ENCODE measurements at regions not wholly inside any gene's neighbourhood (a gene's known extent, or its start where the extent isn't known, plus 50 kb on each side); places are given as distances from the start of the nearest gene placed in this dataset.
"Not testable (repeated sequence)": the region's sequence is repeated elsewhere in the genome, so short reads cannot be mapped to it uniquely, and the experiment has no call there.

- Histone ChIP-seq H3K9me3 (ENCODE audit: control insufficient read depth, low read length) (no peaks in the 10 kb centered on the region), H3K4me2 (ENCODE audit: low read length) (no peak overlapping the region), H3K27ac (no peak overlapping the region), H3K79me2 (no peaks in the 10 kb centered on the region), H3K4me1 (no peaks in the 10 kb centered on the region), H3K4me3 (ENCODE audit: low read depth, low read length) (no peak overlapping the region), H3K9ac (no peak overlapping the region), H3K36me3 (ENCODE audit: control insufficient read depth, insufficient read depth, low read length) (no peaks in the 10 kb centered on the region), H3K27me3 (ENCODE audit: control insufficient read depth, insufficient read depth, low read length) (no peaks in the 10 kb centered on the region), H2AFZ (no peak overlapping the region)
- no peak for TF ChIP-seq CTCF (IDR thresholded peaks at IDR 0.05)
Measured at GRCh38 chr12:20077618-20078017, 290.7 kb upstream of the PDE3A start.

DNA sequence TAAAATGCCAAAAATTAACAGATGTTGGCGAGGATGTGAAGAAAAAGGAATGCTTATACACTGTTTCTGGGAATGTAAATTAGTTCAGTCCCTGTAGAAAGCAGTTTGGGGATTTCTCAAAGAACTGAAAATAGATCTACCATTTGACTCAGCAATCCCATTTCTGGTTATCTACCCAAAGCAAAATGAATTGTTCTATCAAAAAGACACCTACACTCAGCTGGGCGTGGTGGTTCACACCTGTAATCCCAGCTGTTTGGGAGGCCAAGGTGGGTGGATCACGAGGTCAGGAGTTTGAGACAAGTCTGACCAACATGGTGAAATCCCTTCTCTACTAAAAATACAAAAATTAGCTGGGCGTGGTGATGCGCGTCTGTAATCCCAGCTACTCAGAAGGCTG, 279.3 kb upstream of the PDE3A start:
- H3K4me2 ChIP-seq (ENCODE audit: low read length): no peak overlapping the region
- no peak overlapping the region for H2AFZ ChIP-seq

GRCh38 chr12:20093190-20093810, 275.0 kb upstream of the PDE3A start:
- not testable (repeated sequence) for H3K4me1 ChIP-seq; H3K36me3 ChIP-seq (ENCODE audit: control insufficient read depth, insufficient read depth, low read length); H3K4me2 ChIP-seq (ENCODE audit: low read length); H3K9ac ChIP-seq; H3K4me3 ChIP-seq (ENCODE audit: low read depth, low read length); H3K27me3 ChIP-seq (ENCODE audit: control insufficient read depth, insufficient read depth, low read length); H3K79me2 ChIP-seq; H3K27ac ChIP-seq; H2AFZ ChIP-seq; H3K9me3 ChIP-seq (ENCODE audit: control insufficient read depth, low read length)

More for the DNA sequence above, 279.3 kb upstream of the PDE3A start:
- no peaks in the 10 kb centered on the region for H3K4me1 ChIP-seq
- H3K27me3 ChIP-seq (ENCODE audit: control insufficient read depth, insufficient read depth, low read length): no peaks in the 10 kb centered on the region
- H3K27ac ChIP-seq: no peak overlapping the region
- H3K36me3 ChIP-seq (ENCODE audit: control insufficient read depth, insufficient read depth, low read length): no peaks in the 10 kb centered on the region
- no peaks in the 10 kb centered on the region for H3K79me2 ChIP-seq
- no peak overlapping the region for H3K4me3 ChIP-seq (ENCODE audit: low read depth, low read length)
- TF ChIP-seq CTCF (IDR thresholded peaks at IDR 0.05): no peak
- H3K9me3 ChIP-seq (ENCODE audit: control insufficient read depth, low read length): no peaks in the 10 kb centered on the region
- no peak overlapping the region for H3K9ac ChIP-seq

DNA sequence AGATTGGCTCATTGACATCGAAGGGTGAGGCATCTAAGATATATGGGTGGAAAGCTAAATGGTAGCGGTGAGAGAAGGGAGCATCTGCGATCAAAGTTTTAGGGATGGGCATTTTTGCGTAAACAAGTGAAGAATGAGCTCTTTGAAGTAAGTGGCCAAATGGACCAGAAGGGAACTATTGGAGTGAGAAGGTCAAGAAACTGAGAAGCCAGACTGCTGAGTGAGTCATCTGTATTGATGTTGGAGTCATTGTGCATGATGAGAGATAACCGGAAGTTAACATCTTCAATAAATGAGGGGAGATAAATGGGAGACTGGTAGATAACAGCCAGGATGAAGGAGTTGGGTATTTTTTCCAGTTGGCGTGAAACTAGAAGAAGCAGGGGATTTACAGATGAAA, 271.9 kb upstream of the PDE3A start:
- no peaks in the 10 kb centered on the region for H3K9me3 ChIP-seq (ENCODE audit: control insufficient read depth, low read length)
- H3K36me3 ChIP-seq (ENCODE audit: control insufficient read depth, insufficient read depth, low read length): no peaks in the 10 kb centered on the region
- no peaks in the 10 kb centered on the region for H3K79me2 ChIP-seq
- no peak overlapping the region for H3K4me3 ChIP-seq (ENCODE audit: low read depth, low read length)
- H3K4me1 ChIP-seq: no peaks in the 10 kb centered on the region
- H3K27ac ChIP-seq: no peak overlapping the region
- no peak overlapping the region for H3K4me2 ChIP-seq (ENCODE audit: low read length)
- no peaks in the 10 kb centered on the region for H3K27me3 ChIP-seq (ENCODE audit: control insufficient read depth, insufficient read depth, low read length)
- no peak overlapping the region for H3K9ac ChIP-seq
- TF ChIP-seq CTCF (IDR thresholded peaks at IDR 0.05): no peak
- H2AFZ ChIP-seq: no peak overlapping the region

- no peaks in the 10 kb centered on the region for H3K27me3 ChIP-seq (ENCODE audit: control insufficient read depth, insufficient read depth, low read length)
- no peaks in the 10 kb centered on the region for H3K79me2 ChIP-seq
- no peak overlapping the region for H3K9ac ChIP-seq
Measured at GRCh38 chr12:20097626-20098025, 270.7 kb upstream of the PDE3A start.

More at GRCh38 chr12:20097626-20098025, 270.7 kb upstream of the PDE3A start:
- H3K4me2 ChIP-seq (ENCODE audit: low read length): no peak overlapping the region
- H3K4me3 ChIP-seq (ENCODE audit: low read depth, low read length): no peak overlapping the region
- H3K36me3 ChIP-seq (ENCODE audit: control insufficient read depth, insufficient read depth, low read length): no peaks in the 10 kb centered on the region
- no peak overlapping the region for H2AFZ ChIP-seq
- H3K9me3 ChIP-seq (ENCODE audit: control insufficient read depth, low read length): no peaks in the 10 kb centered on the region
- H3K4me1 ChIP-seq: no peaks in the 10 kb centered on the region
- H3K27ac ChIP-seq: no peak overlapping the region
- no peak for TF ChIP-seq CTCF (IDR thresholded peaks at IDR 0.05)

All from parathyroid adenoma (tissue), 2 donors.